ENCODE measurements at regions not wholly inside any gene's neighbourhood (a gene's known extent, or its start where the extent isn't known, plus 50 kb on each side); places are given as distances from the start of the nearest gene placed in this dataset.
"Not testable (repeated sequence)": the region's sequence is repeated elsewhere in the genome, so short reads cannot be mapped to it uniquely, and the experiment has no call there.

GRCh38 chr1:55448261-55448660 is 233.1 kb upstream of the USP24 start:
- Mint-ChIP-seq H3K4me1 (ENCODE audit: low read depth) (peaks cover 26% of the 10 kb centered on the region), H3K36me3 (ENCODE audit: insufficient read depth in 2 of 2) (peaks cover 0 to 2% of the 10 kb centered on the region in 2 donors), H3K27me3 (ENCODE audit: low read depth) (peaks cover 37% of the 10 kb centered on the region), H3K4me3 (no peak overlapping the region), H3K27ac (no peak overlapping the region), H3K9me3 (no peaks in the 10 kb centered on the region)
- DNase-seq: no peak
- ATAC-seq (replicated peaks in 1 of 2): no peak

- Mint-ChIP-seq H3K27ac (no peak overlapping the region), H3K27me3 (ENCODE audit: low read depth) (peaks cover 40% of the 10 kb centered on the region), H3K9me3 (no peaks in the 10 kb centered on the region), H3K36me3 (ENCODE audit: insufficient read depth in 2 of 2) (peaks cover 0 to 2% of the 10 kb centered on the region in 2 donors), H3K4me1 (ENCODE audit: low read depth) (peaks cover 28% of the 10 kb centered on the region), H3K4me3 (no peak overlapping the region)
- ATAC-seq (replicated peaks in 1 of 2): no peak
- no peak for DNase-seq
Observed at GRCh38 chr1:55447488-55447887, 232.3 kb upstream of the USP24 start.

- H3K4me1 Mint-ChIP-seq (ENCODE audit: low read depth): peaks cover 28% of the 10 kb centered on the region
- no peak overlapping the region for H3K4me3 Mint-ChIP-seq
- no peak overlapping the region for H3K27ac Mint-ChIP-seq
- peaks cover 0 to 2% of the 10 kb centered on the region in 2 donors for H3K36me3 Mint-ChIP-seq (ENCODE audit: insufficient read depth in 2 of 2)
- DNase-seq (no peak), ATAC-seq (replicated peaks in 1 of 2) (no peak)
- peaks cover 40% of the 10 kb centered on the region for H3K27me3 Mint-ChIP-seq (ENCODE audit: low read depth)
- no peaks in the 10 kb centered on the region for H3K9me3 Mint-ChIP-seq
Observed at GRCh38 chr1:55446351-55446750, 231.2 kb upstream of the USP24 start.

- Mint-ChIP-seq H3K9me3 (no peaks in the 10 kb centered on the region), H3K27me3 (ENCODE audit: low read depth) (peaks cover 37% of the 10 kb centered on the region), H3K4me1 (ENCODE audit: low read depth) (peaks cover 28% of the 10 kb centered on the region), H3K4me3 (no peak overlapping the region), H3K27ac (no peak overlapping the region), H3K36me3 (ENCODE audit: insufficient read depth in 2 of 2) (peaks cover 0 to 2% of the 10 kb centered on the region in 2 donors)
- DNase-seq (peak; percentile 56 to 72), ATAC-seq (replicated peaks in 1 of 2) (peak; percentile 97)
Observed at GRCh38 chr1:55445416-55445815, 230.3 kb upstream of the USP24 start.

- peaks cover 0 to under 1% of the 10 kb centered on the region in 2 donors for H3K36me3 Mint-ChIP-seq (ENCODE audit: insufficient read depth in 2 of 2)
- peaks cover 28% of the 10 kb centered on the region for H3K4me1 Mint-ChIP-seq (ENCODE audit: low read depth)
- ATAC-seq (replicated peaks in 1 of 2) (no peak), DNase-seq (no peak)
- H3K27me3 Mint-ChIP-seq (ENCODE audit: low read depth): peaks cover 32% of the 10 kb centered on the region
- H3K4me3 Mint-ChIP-seq: peak overlapping the region in 1 of 2 donors; percentile 0
- H3K27ac Mint-ChIP-seq: no peak overlapping the region
- peaks cover 0 to 3% of the 10 kb centered on the region in 2 donors for H3K9me3 Mint-ChIP-seq
Observed at GRCh38 chr1:55444667-55445066, 229.5 kb upstream of the USP24 start.

- peaks cover 29% of the 10 kb centered on the region for H3K27me3 Mint-ChIP-seq (ENCODE audit: low read depth)
- no peaks in the 10 kb centered on the region for H3K36me3 Mint-ChIP-seq (ENCODE audit: insufficient read depth in 2 of 2)
- peaks cover 0 to 3% of the 10 kb centered on the region in 2 donors for H3K9me3 Mint-ChIP-seq
- no peak overlapping the region for H3K27ac Mint-ChIP-seq
- peaks cover 28% of the 10 kb centered on the region for H3K4me1 Mint-ChIP-seq (ENCODE audit: low read depth)
- H3K4me3 Mint-ChIP-seq: no peak overlapping the region
- peak in 1 of 2 donors; percentile 14 for ATAC-seq (replicated peaks in 1 of 2)
- no peak for DNase-seq
Observed at GRCh38 chr1:55443175-55443915, 228.2 kb upstream of the USP24 start.

GRCh38 chr1:55441489-55441888 is 226.3 kb upstream of the USP24 start:
- H3K27me3 Mint-ChIP-seq (ENCODE audit: low read depth): peaks cover 29% of the 10 kb centered on the region
- no peak overlapping the region for H3K27ac Mint-ChIP-seq
- DNase-seq (no peak), ATAC-seq (replicated peaks in 1 of 2) (no peak)
- no peaks in the 10 kb centered on the region for H3K36me3 Mint-ChIP-seq (ENCODE audit: insufficient read depth in 2 of 2)
- no peak overlapping the region for H3K4me3 Mint-ChIP-seq
- peaks cover 0 to 3% of the 10 kb centered on the region in 2 donors for H3K9me3 Mint-ChIP-seq
- H3K4me1 Mint-ChIP-seq (ENCODE audit: low read depth): peaks cover 28% of the 10 kb centered on the region

GRCh38 chr1:55437692-55438091 is 222.5 kb upstream of the USP24 start:
- DNase-seq: no peak
- Mint-ChIP-seq H3K27me3 (ENCODE audit: low read depth) (peaks cover 9% of the 10 kb centered on the region), H3K27ac (no peak overlapping the region)

GRCh38 chr1:55430720-55431119 is 215.6 kb upstream of the USP24 start:
- peaks cover 29% of the 10 kb centered on the region for H3K27me3 Mint-ChIP-seq (ENCODE audit: low read depth)
- not testable (repeated sequence) for H3K36me3 Mint-ChIP-seq (ENCODE audit: insufficient read depth in 2 of 2); DNase-seq; H3K9me3 Mint-ChIP-seq; H3K4me3 Mint-ChIP-seq; H3K27ac Mint-ChIP-seq; H3K4me1 Mint-ChIP-seq (ENCODE audit: low read depth); ATAC-seq (replicated peaks in 1 of 2)

More at GRCh38 chr1:55437692-55438091, 222.5 kb upstream of the USP24 start:
- H3K36me3 Mint-ChIP-seq (ENCODE audit: insufficient read depth in 2 of 2): peaks cover 0 to 2% of the 10 kb centered on the region in 2 donors
- no peak overlapping the region for H3K4me3 Mint-ChIP-seq
- no peaks in the 10 kb centered on the region for H3K4me1 Mint-ChIP-seq (ENCODE audit: low read depth)
- H3K9me3 Mint-ChIP-seq: peaks cover 2 to 5% of the 10 kb centered on the region in 2 donors
- no peak for ATAC-seq (replicated peaks in 1 of 2)

GRCh38 chr1:55430206-55430605 is 215.0 kb upstream of the USP24 start:
- H3K9me3 Mint-ChIP-seq; ATAC-seq (replicated peaks in 1 of 2); H3K36me3 Mint-ChIP-seq (ENCODE audit: insufficient read depth in 2 of 2); H3K27ac Mint-ChIP-seq; H3K4me1 Mint-ChIP-seq (ENCODE audit: low read depth); DNase-seq; H3K4me3 Mint-ChIP-seq: not testable (repeated sequence)
- H3K27me3 Mint-ChIP-seq (ENCODE audit: low read depth): peaks cover 29% of the 10 kb centered on the region

- no peaks in the 10 kb centered on the region for H3K36me3 Mint-ChIP-seq (ENCODE audit: insufficient read depth in 2 of 2)
- peaks cover 0 to 2% of the 10 kb centered on the region in 2 donors for H3K9me3 Mint-ChIP-seq
- H3K27ac Mint-ChIP-seq: no peak overlapping the region
- no peak overlapping the region for H3K4me3 Mint-ChIP-seq
- H3K4me1 Mint-ChIP-seq (ENCODE audit: low read depth): no peaks in the 10 kb centered on the region
- DNase-seq (no peak), ATAC-seq (replicated peaks in 1 of 2) (peak in 1 of 2 donors; percentile 30)
- H3K27me3 Mint-ChIP-seq (ENCODE audit: low read depth): peaks cover 29% of the 10 kb centered on the region
Observed at GRCh38 chr1:55428944-55429931, 214.1 kb upstream of the USP24 start.

- H3K27me3 Mint-ChIP-seq (ENCODE audit: low read depth): peaks cover 29% of the 10 kb centered on the region
- DNase-seq (no peak), ATAC-seq (replicated peaks in 1 of 2) (no peak)
- H3K9me3 Mint-ChIP-seq: peaks cover 0 to 2% of the 10 kb centered on the region in 2 donors
- no peaks in the 10 kb centered on the region for H3K4me1 Mint-ChIP-seq (ENCODE audit: low read depth)
- no peaks in the 10 kb centered on the region for H3K36me3 Mint-ChIP-seq (ENCODE audit: insufficient read depth in 2 of 2)
- no peak overlapping the region for H3K27ac Mint-ChIP-seq
- H3K4me3 Mint-ChIP-seq: no peak overlapping the region
Observed at GRCh38 chr1:55428231-55428630, 213.1 kb upstream of the USP24 start.

- H3K27me3 Mint-ChIP-seq (ENCODE audit: low read depth): peaks cover 29% of the 10 kb centered on the region
- no peak overlapping the region for H3K27ac Mint-ChIP-seq
- H3K4me1 Mint-ChIP-seq (ENCODE audit: low read depth): no peaks in the 10 kb centered on the region
- peaks cover 0 to 2% of the 10 kb centered on the region in 2 donors for H3K9me3 Mint-ChIP-seq
- no peak for DNase-seq
- H3K4me3 Mint-ChIP-seq: no peak overlapping the region
- H3K36me3 Mint-ChIP-seq (ENCODE audit: insufficient read depth in 2 of 2): no peaks in the 10 kb centered on the region
- ATAC-seq (replicated peaks in 1 of 2): no peak
Observed at GRCh38 chr1:55427606-55428005, 212.4 kb upstream of the USP24 start.

Measured in activated T-cell treated with anti-CD3 and anti-CD28 coated beads, Interleukin-2, amount 50 U/mL, for 72 hours (primary cell).